GM12878 (cell line): ENCODE measurements at regions not wholly inside any gene's neighbourhood (a gene's known extent, or its start where the extent isn't known, plus 50 kb on each side); places are given as distances from the start of the nearest gene placed in this dataset.

Source experiments
- ATAC-seq: fragments of 200-7000 bp; cut with Tn5 transposase; 3 replicates; pipeline ENCODE4 v1.9.1; 2020; ENCODE audit warnings: mild to moderate bottlenecking, moderate library complexity
- BruUV-seq: library from RNA; stranded (reverse); fragments of 400-500 nt; replicated peaks from 2 replicates; lab custom pipeline; 2021; lab: Mats Ljungman, UMichigan
- CTCF ChIA-PET: fragments of 300-600 bp; sonication (Branson Sonifier 250); formaldehyde crosslinking; extraction: SDS; loops from one replicate; lab custom pipeline; 2021; ENCODE audit warnings: inconsistent platforms; lab: Yijun Ruan, JAX
- POLR2A ChIA-PET: fragments of 350-600 bp; formaldehyde crosslinking; extraction: SDS; loops from one replicate; lab custom pipeline; 2021; ENCODE audit warnings: inconsistent platforms; lab: Charles Lee
- RAD21 ChIA-PET: fragments of 300-600 bp; sonication (Branson Sonifier 250); formaldehyde crosslinking; loops from one replicate; lab custom pipeline; 2023; ENCODE audit warnings: antibody characterized with exemption; ENCODE audit not compliant: unreplicated experiment; lab: Charles Lee
- SMC1A ChIA-PET: fragments of 300-600 bp; sonication (Branson Sonifier 250); formaldehyde crosslinking; loops from one replicate; lab custom pipeline; 2023; ENCODE audit not compliant: unreplicated experiment, uncharacterized antibody; lab: Charles Lee
- DNase-seq: peaks from one replicate; pipeline ENCODE4 v3.0.0-alpha.2; 2011; ENCODE audit warnings: low read depth, low spot score
- FAIRE-seq: peaks from 3 replicates; lab custom pipeline; 2011; peaks lifted over from hg19 to GRCh38; lab: Jason Lieb, UNC
- H2AFZ ChIP-seq: 2 replicates; pipeline ENCODE4 v1.6.0; 2011; ENCODE audit warnings: low read depth, low read length, control low read depth; ENCODE audit not compliant: control insufficient read depth
- H3K27ac ChIP-seq: 2 replicates; pipeline ENCODE4 v1.5.1; 2011; ENCODE audit warnings: control low read depth; ENCODE audit not compliant: control insufficient read depth, insufficient read depth
- H3K27me3 ChIP-seq, 2 experiments: replicated peaks in 1 of 2; 2 replicates each; pipeline versions ENCODE4 v1.6.0 to v1.6.1; 2011; ENCODE audit warnings: low read length in 1 of 2; ENCODE audit not compliant: control insufficient read depth in 2 of 2, insufficient read depth in 2 of 2
- H3K36me3 ChIP-seq, 2 experiments: 2 replicates each; pipeline ENCODE4 v1.5.1; 2011; ENCODE audit warnings: low read length in 1 of 2; ENCODE audit not compliant: control insufficient read depth in 2 of 2, insufficient read depth in 2 of 2
- H3K4me1 ChIP-seq: 2 replicates; pipeline ENCODE4 v1.6.1; 2011; ENCODE audit warnings: mild to moderate bottlenecking, low read length, moderate library complexity, mixed read lengths; ENCODE audit not compliant: control insufficient read depth, insufficient read depth
- H3K4me2 ChIP-seq: 2 replicates; pipeline ENCODE4 v1.6.0; 2011; ENCODE audit warnings: control low read depth; ENCODE audit not compliant: control insufficient read depth, insufficient read depth
- H3K4me3 ChIP-seq: fragments of 200-600 bp; sonication (generic); 2 replicates; pipeline ENCODE4 v1.5.1; 2016
- H3K79me2 ChIP-seq: 2 replicates; pipeline ENCODE4 v1.6.0; 2011; ENCODE audit warnings: low read length; ENCODE audit not compliant: control insufficient read depth, insufficient read depth
- H3K9ac ChIP-seq: 2 replicates; pipeline ENCODE4 v1.8.0; 2011; ENCODE audit warnings: low read length, control low read depth, mixed read lengths; ENCODE audit not compliant: control insufficient read depth, insufficient read depth
- H3K9me3 ChIP-seq: replicated peaks from 3 replicates; pipeline ENCODE4 v1.5.1; 2011; ENCODE audit warnings: mild to moderate bottlenecking, low read length; ENCODE audit not compliant: control insufficient read depth, insufficient read depth
- H4K20me1 ChIP-seq: 2 replicates; pipeline ENCODE4 v1.6.0; 2011; ENCODE audit not compliant: control insufficient read depth, insufficient read depth
- ATF7 ChIP-seq: fragments of 450-650 bp; IDR thresholded peaks from 2 replicates; pipeline ENCODE4 v1.6.1; 2016; ENCODE audit warnings: low read depth, mild to moderate bottlenecking
- MYB ChIP-seq: fragments of 150-350 bp; IDR thresholded peaks from 2 replicates; pipeline ENCODE4 v1.6.1; 2014; ENCODE audit warnings: mild to moderate bottlenecking, low read depth, low read length, borderline replicate concordance
- NKRF ChIP-seq: fragments of 450-650 bp; conservative IDR thresholded peaks from 2 replicates; pipeline ENCODE4 v1.6.1; 2017; ENCODE audit warnings: mild to moderate bottlenecking, moderate library complexity
- NR2C2 ChIP-seq: IDR thresholded peaks from 2 replicates; pipeline ENCODE4 v1.6.1; 2011; ENCODE audit warnings: borderline replicate concordance, low read depth; ENCODE audit not compliant: control insufficient read depth, insufficient read length
- RAD21 ChIP-seq: IDR thresholded peaks from 2 replicates; pipeline ENCODE4 v1.6.1; 2011; ENCODE audit warnings: mild to moderate bottlenecking, low read depth, low read length, moderate library complexity; ENCODE audit not compliant: insufficient read depth
- RB1 ChIP-seq: fragments of 450-650 bp; formaldehyde crosslinking; IDR thresholded peaks from 2 replicates; pipeline ENCODE4 v1.6.1; 2017; ENCODE audit warnings: mild to moderate bottlenecking, borderline replicate concordance
- TCF7 ChIP-seq: IDR thresholded peaks from 2 replicates; pipeline ENCODE4 v1.6.1; 2014; ENCODE audit warnings: antibody characterized with exemption, borderline replicate concordance
- ZBED1 ChIP-seq: IDR thresholded peaks from 2 replicates; pipeline ENCODE4 v1.6.1; 2016; ENCODE audit warnings: borderline replicate concordance
- ZNF217 ChIP-seq: fragments of 450-650 bp; IDR thresholded peaks from 2 replicates; pipeline ENCODE4 v1.6.1; 2017; ENCODE audit warnings: antibody characterized with exemption, mild to moderate bottlenecking
- WGBS: methylation state at CpG from one replicate; pipeline ENCODE4 v1.1.6; 2016; ENCODE audit warnings: low lambda C conversion rate; ENCODE audit not compliant: insufficient replicate concordance, insufficient coverage; ENCODE audit errors: missing lambda C conversion rate; 5-methylcytosine and 5-hydroxymethylcytosine counted together
- in situ Hi-C: fragments of 300-500 bp; cut with MboI; formaldehyde crosslinking; loops from 9 replicates; pipeline ENCODE4 v1.14.3; 2018; ENCODE audit warnings: mixed read lengths
- intact Hi-C: fragments of 100-400 bp; cut with micrococcal nuclease; formaldehyde crosslinking; loops from one replicate; pipeline ENCODE4 v1.14.2; 2022; ENCODE audit not compliant: unreplicated experiment
- TF ChIP-seq, protein P1 (sequence below): fragments of 450-650 bp; IDR thresholded peaks from 2 replicates; pipeline ENCODE4 v1.6.1; 2016; ENCODE audit warnings: mild to moderate bottlenecking
- TF ChIP-seq, protein P2 (sequence below): IDR thresholded peaks from 2 replicates; pipeline ENCODE4 v1.6.1; 2012; ENCODE audit warnings: low read length, inconsistent platforms

DNA sequence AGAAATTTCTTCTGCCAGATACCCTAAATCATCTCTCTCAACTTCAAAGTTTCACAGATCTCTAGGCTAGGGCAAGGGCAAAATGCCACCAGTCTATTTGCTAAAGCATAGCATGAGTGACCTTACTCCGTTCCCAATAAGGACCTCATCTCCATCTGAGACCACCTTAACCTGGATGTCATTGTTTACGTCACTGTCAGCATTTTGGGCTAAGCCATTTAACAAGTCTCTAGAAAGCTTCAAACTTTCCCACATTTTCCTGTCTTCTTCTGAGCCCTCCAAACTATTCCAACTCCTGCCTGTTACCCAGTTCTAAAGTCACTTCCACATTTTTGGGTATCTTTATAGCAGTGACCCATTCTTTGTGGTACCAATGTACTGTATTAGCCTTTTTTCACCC, 259.2 kb upstream of the KITLG start:
- H3K79me2 ChIP-seq: no peaks in the 10 kb centered on the region
- H3K27ac ChIP-seq: no peak overlapping the region
- H3K4me2 ChIP-seq: no peak overlapping the region
- no peaks in the 10 kb centered on the region for H3K36me3 ChIP-seq
- intact Hi-C loops (no loop called here), in situ Hi-C loops (no loop called here)
- H2AFZ ChIP-seq: no peak overlapping the region
- WGBS: 50% methylated on average over 2 of the region's 2 CpGs
- ChIA-PET POLR2A (no interaction called here), SMC1A (no interaction called here), CTCF (no interaction called here), RAD21 (no interaction called here)
- BruUV-seq: no TSS peak
- DNase-seq (no peak), ATAC-seq (no peak), FAIRE-seq (no peak)
- no peaks in the 10 kb centered on the region for H3K4me1 ChIP-seq
- H3K27me3 ChIP-seq: no peaks in the 10 kb centered on the region
- H3K4me3 ChIP-seq: no peak overlapping the region
- H4K20me1 ChIP-seq: no peaks in the 10 kb centered on the region
- H3K9ac ChIP-seq: no peak overlapping the region
- no peak for TF ChIP-seq NKRF
- TF ChIP-seq MYB: no peak
- TF ChIP-seq ZBED1: no peak
- TF ChIP-seq, protein P1, sequence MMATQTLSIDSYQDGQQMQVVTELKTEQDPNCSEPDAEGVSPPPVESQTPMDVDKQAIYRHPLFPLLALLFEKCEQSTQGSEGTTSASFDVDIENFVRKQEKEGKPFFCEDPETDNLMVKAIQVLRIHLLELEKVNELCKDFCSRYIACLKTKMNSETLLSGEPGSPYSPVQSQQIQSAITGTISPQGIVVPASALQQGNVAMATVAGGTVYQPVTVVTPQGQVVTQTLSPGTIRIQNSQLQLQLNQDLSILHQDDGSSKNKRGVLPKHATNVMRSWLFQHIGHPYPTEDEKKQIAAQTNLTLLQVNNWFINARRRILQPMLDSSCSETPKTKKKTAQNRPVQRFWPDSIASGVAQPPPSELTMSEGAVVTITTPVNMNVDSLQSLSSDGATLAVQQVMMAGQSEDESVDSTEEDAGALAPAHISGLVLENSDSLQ: no peak
- TF ChIP-seq, protein P2, sequence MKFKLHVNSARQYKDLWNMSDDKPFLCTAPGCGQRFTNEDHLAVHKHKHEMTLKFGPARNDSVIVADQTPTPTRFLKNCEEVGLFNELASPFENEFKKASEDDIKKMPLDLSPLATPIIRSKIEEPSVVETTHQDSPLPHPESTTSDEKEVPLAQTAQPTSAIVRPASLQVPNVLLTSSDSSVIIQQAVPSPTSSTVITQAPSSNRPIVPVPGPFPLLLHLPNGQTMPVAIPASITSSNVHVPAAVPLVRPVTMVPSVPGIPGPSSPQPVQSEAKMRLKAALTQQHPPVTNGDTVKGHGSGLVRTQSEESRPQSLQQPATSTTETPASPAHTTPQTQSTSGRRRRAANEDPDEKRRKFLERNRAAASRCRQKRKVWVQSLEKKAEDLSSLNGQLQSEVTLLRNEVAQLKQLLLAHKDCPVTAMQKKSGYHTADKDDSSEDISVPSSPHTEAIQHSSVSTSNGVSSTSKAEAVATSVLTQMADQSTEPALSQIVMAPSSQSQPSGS: no peak
- no peak for TF ChIP-seq NR2C2
- no peak for TF ChIP-seq RAD21
- no peak for TF ChIP-seq ZNF217
- TF ChIP-seq ATF7: no peak
- TF ChIP-seq RB1: no peak
- TF ChIP-seq TCF7: no peak
- H3K9me3 ChIP-seq: no peaks in the 10 kb centered on the region; the same call in 2 of the 3 replicates
